ENCODE measurements at regions not wholly inside any gene's neighbourhood (a gene's known extent, or its start where the extent isn't known, plus 50 kb on each side); places are given as distances from the start of the nearest gene placed in this dataset.

DNA sequence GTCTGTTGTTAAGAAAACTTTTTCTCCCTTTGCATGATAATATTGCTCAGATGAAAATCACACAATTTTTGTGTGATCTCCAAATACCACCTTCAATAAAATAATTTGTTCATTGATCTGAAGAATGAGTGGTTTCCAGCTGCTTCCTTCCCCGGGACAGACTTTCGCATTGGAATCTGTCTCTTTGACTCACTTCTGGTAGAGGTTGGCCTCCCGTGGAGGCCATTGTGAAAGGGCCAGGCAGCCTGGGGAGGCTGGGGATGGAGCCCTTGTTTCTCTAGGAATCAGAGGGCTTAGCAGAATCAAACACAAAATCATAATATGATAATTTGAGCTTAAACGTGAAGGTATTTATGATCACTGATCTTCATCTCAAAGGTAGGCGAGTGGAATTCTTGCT, 135.0 kb upstream of the ZNF536 start:
- Histone ChIP-seq H3K4me3 (ENCODE audit: insufficient read depth, low read depth, low read length) (no peak overlapping the region), H3K23ac (ENCODE audit: low read depth, low read length) (no peak overlapping the region), H2AFZ (replicated peaks; ENCODE audit: low read length, poor library complexity) (no peak overlapping the region), H2BK5ac (ENCODE audit: low read depth, low read length, poor library complexity, severe bottlenecking) (no peak overlapping the region), H2AK5ac (ENCODE audit: low read depth, low read length) (no peak overlapping the region), H3K27me3 (ENCODE audit: control insufficient read depth, insufficient read depth, low read length) (no peaks in the 10 kb centered on the region), H2BK120ac (ENCODE audit: low read depth, low read length) (no peak overlapping the region), H3K14ac (replicated peaks; ENCODE audit: low read depth, low read length) (no peak overlapping the region), H3K4me2 (ENCODE audit: low read depth, low read length) (no peak overlapping the region), H3K4me1 (ENCODE audit: control insufficient read depth, insufficient read depth, low read length) (no peaks in the 10 kb centered on the region), H3K4ac (ENCODE audit: low read depth, low read length) (no peak overlapping the region), H3K9me3 (ENCODE audit: control insufficient read depth, insufficient read depth, low read length) (peaks cover 3% of the 10 kb centered on the region; the same call in 1 of the 2 replicates), H3K9ac (ENCODE audit: low read depth, low read length) (no peak overlapping the region), H4K8ac (ENCODE audit: low read depth in 2 of 2, low read length in 2 of 2) (no peak overlapping the region), H2BK15ac (ENCODE audit: low read depth, low read length) (no peak overlapping the region), H4K20me1 (ENCODE audit: insufficient read depth, low read length) (no peaks in the 10 kb centered on the region), H2AK9ac (replicated peaks; ENCODE audit: low read depth, low read length, poor library complexity) (no peak overlapping the region), H4K5ac (ENCODE audit: low read depth, low read length) (no peak overlapping the region), H3K27ac (ENCODE audit: insufficient read depth, low read length) (no peak overlapping the region), H2BK20ac (ENCODE audit: low read depth, low read length) (no peak overlapping the region), H3K9me1 (ENCODE audit: insufficient read depth, low read length) (no peaks in the 10 kb centered on the region), H3K79me1 (ENCODE audit: low read depth in 1 of 2, low read length in 2 of 2) (no peaks in the 10 kb centered on the region), H3K18ac (ENCODE audit: low read depth, low read length) (no peak overlapping the region), H3K36me3 (ENCODE audit: control insufficient read depth, insufficient read depth, low read length) (no peaks in the 10 kb centered on the region), H4K91ac (ENCODE audit: insufficient read depth, low read depth, low read length) (no peak overlapping the region), H3K56ac (ENCODE audit: extremely low read depth, insufficient read depth, low read length) (no peak overlapping the region)
- POLR2A ChIA-PET (ENCODE audit: unreplicated experiment), result no interaction called here
- CTCF ChIA-PET, result no interaction called here
- intact Hi-C loops (cut with micrococcal nuclease), result no loop called here
- no peak for ATAC-seq (ENCODE audit: low read depth)
- DNase-seq, result no peak
- in situ Hi-C loops (cut with MboI; ENCODE audit: low sequenced_read_pairs), result no loop called here
- no peak for TF ChIP-seq RFX5 (IDR thresholded peaks at IDR 0.05; ENCODE audit: low read depth, low read length)
- no peak for TF ChIP-seq RAD21 (IDR thresholded peaks at IDR 0.05; ENCODE audit: low read length)
- no peak for TF ChIP-seq CHD1 (IDR thresholded peaks at IDR 0.05; ENCODE audit: low read depth, low read length)
- TF ChIP-seq POLR2A (IDR thresholded peaks at IDR 0.05; ENCODE audit: low read depth, low read length), result no peak
- no peak for TF ChIP-seq MAZ (IDR thresholded peaks at IDR 0.05; ENCODE audit: borderline replicate concordance, low read depth, low read length)
- TF ChIP-seq MAFK (IDR thresholded peaks at IDR 0.05; ENCODE audit: low read depth, low read length), result no peak
- no peak for TF ChIP-seq BHLHE40 (IDR thresholded peaks at IDR 0.05; ENCODE audit: low read depth, low read length)
- TF ChIP-seq, protein P1, sequence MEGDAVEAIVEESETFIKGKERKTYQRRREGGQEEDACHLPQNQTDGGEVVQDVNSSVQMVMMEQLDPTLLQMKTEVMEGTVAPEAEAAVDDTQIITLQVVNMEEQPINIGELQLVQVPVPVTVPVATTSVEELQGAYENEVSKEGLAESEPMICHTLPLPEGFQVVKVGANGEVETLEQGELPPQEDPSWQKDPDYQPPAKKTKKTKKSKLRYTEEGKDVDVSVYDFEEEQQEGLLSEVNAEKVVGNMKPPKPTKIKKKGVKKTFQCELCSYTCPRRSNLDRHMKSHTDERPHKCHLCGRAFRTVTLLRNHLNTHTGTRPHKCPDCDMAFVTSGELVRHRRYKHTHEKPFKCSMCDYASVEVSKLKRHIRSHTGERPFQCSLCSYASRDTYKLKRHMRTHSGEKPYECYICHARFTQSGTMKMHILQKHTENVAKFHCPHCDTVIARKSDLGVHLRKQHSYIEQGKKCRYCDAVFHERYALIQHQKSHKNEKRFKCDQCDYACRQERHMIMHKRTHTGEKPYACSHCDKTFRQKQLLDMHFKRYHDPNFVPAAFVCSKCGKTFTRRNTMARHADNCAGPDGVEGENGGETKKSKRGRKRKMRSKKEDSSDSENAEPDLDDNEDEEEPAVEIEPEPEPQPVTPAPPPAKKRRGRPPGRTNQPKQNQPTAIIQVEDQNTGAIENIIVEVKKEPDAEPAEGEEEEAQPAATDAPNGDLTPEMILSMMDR (conservative IDR thresholded peaks at IDR 0.05; ENCODE audit: low read depth, low read length), result no peak
- no peak for TF ChIP-seq NFE2L2 (IDR thresholded peaks at IDR 0.05; ENCODE audit: low read depth, low read length)
- no peak for TF ChIP-seq MXI1 (IDR thresholded peaks at IDR 0.05; ENCODE audit: borderline replicate concordance, low read depth, low read length)
- TF ChIP-seq FOS (IDR thresholded peaks at IDR 0.05; ENCODE audit: low read depth, low read length), result no peak
- no peak for TF ChIP-seq RCOR1 (IDR thresholded peaks at IDR 0.05; ENCODE audit: insufficient replicate concordance, low read length)
- TF ChIP-seq, protein P2, sequence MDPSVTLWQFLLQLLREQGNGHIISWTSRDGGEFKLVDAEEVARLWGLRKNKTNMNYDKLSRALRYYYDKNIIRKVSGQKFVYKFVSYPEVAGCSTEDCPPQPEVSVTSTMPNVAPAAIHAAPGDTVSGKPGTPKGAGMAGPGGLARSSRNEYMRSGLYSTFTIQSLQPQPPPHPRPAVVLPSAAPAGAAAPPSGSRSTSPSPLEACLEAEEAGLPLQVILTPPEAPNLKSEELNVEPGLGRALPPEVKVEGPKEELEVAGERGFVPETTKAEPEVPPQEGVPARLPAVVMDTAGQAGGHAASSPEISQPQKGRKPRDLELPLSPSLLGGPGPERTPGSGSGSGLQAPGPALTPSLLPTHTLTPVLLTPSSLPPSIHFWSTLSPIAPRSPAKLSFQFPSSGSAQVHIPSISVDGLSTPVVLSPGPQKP (IDR thresholded peaks at IDR 0.05; ENCODE audit: borderline replicate concordance, low read depth, low read length), result no peak
- dilution Hi-C loops (cut with HindIII; ENCODE audit: low sequenced_read_pairs, unreplicated experiment), result no loop called here
- BruUV-seq (replicated peaks), result no TSS peak
- WGBS, 2 experiments (ENCODE audit: extremely low coverage in 2 of 2, insufficient read length in 1 of 2), result no CpG with 5 or more reads among the region's 5 CpGs

All from IMR-90 (cell line).